NCI-H446 treated with DMSO at 0.1 percent for 48 hours (cell line): ENCODE measurements at regions not wholly inside any gene's neighbourhood (a gene's known extent, or its start where the extent isn't known, plus 50 kb on each side); places are given as distances from the start of the nearest gene placed in this dataset.
"Not testable (repeated sequence)": the region's sequence is repeated elsewhere in the genome, so short reads cannot be mapped to it uniquely, and the experiment has no call there.

Experiments used
- DNase-seq: peaks from one replicate; lab custom pipeline; 2025; lab: John Stamatoyannopoulos, UW

GRCh38 chr5:18732556-18733479 lies 1098.6 kb downstream of the TAF11L14 start:
- DNase-seq = no peak

GRCh38 chr5:18736051-18736398 lies 1101.8 kb downstream of the TAF11L14 start:
- no peak for DNase-seq

GRCh38 chr5:18736736-18737135 lies 1102.5 kb downstream of the TAF11L14 start:
- not testable (repeated sequence) for DNase-seq

- DNase-seq = no peak
Measured at GRCh38 chr5:18740301-18740700, 1106.0 kb downstream of the TAF11L14 start.

DNA sequence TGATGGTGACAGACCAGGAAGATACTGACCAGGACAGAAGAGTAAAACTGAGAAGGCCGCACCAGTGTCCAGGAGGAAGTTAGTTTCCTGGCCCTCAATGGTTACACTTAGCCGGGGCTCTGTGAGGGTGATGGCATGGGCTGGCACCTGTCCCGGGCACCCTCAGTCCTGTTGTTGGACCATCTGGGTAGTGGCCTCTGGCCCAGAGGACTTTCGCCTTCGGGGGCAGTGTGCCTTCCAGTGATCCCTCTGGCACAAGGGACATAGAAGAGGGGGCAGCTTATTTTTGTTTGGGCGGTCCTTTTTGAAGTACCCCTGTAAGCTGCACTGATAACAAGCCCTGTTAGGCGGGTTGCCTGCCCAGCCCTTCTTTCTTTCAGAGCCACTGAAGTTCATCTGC lies 1108.6 kb downstream of the TAF11L14 start:
- no peak for DNase-seq

- no peak for DNase-seq
Measured at GRCh38 chr5:18744441-18744840, 1110.2 kb downstream of the TAF11L14 start.

- no peak for DNase-seq
Measured at GRCh38 chr5:18745042-18745987, 1111.1 kb downstream of the TAF11L14 start.

DNA sequence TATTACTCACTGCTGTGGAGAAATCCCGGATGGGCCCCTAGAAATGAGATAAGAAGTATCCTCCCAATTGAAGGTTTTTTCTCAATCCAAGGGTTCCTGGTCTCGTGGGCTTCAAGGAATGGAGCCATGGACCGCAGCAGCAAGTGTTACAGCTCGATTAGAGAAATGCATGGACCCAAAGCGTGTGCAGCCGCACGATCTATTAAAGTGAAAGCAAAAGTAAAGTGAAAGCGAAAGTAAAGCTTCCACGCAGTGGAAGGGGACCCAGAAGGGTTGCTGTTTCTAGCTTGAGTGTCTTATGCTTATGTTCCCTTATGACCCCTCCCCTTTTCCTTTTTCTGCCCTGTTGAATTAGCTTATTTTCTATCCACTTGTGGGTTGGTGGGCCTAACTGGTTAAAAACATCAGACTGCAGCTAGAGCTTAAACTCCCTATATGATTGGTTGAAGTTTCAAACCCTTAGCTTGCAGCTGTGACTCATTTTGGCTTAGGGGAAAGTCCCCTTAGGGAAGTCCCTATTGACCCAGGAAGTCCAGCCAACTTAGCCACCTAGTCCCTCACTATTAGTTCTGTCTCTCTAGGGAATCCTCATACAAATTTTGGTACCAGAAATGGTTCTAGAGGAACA lies 1111.8 kb downstream of the TAF11L14 start:
- DNase-seq = no peak

- no peak for DNase-seq
Measured at GRCh38 chr5:18749763-18750162, 1115.5 kb downstream of the TAF11L14 start.

GRCh38 chr5:18752317-18752716 lies 1118.1 kb downstream of the TAF11L14 start:
- no peak for DNase-seq

GRCh38 chr5:18754201-18754600 lies 1119.9 kb downstream of the TAF11L14 start:
- no peak for DNase-seq

DNA sequence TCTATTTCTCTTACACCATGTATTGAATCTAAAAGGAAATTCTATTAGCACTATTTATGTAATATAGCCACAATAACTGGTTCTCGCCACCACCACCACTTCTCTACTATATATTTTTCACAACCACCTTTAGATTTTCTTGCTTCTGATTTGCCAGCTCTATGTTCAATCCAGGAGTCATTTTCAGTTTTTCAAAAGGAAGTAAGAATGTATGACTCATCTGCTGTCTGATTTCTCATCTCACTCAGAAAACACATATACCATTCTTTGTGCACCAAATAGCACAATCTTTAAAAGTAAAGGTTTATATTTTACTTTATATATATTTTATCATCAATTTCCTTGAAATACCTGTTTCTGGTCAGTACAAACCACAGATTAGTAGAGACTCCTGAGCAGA lies 1127.5 kb downstream of the TAF11L14 start:
- DNase-seq = no peak

DNA sequence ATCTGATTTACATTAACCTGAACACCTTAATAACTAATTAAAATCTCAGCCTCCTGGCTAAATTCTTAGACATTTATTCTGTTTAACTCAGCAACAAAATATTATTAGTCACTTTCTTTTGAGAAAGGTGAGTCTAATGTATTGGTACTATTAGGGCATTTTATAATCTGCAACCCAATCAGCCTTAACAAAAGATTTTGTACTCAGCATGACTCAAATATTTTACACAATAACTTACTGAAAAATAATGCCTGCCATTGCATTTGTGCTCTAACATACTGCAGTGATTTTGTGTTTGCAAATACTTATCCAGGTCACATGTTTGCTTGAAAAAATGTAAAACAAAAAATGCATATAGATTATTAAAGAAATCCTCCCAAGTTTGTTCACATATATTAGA lies 1129.9 kb downstream of the TAF11L14 start:
- no peak for DNase-seq

- no peak for DNase-seq
Measured at GRCh38 chr5:18765304-18765703, 1131.0 kb downstream of the TAF11L14 start.

GRCh38 chr5:18771097-18771610 lies 1136.9 kb downstream of the TAF11L14 start:
- no peak for DNase-seq

- no peak for DNase-seq
Measured at GRCh38 chr5:18772475-18772874, 1138.2 kb downstream of the TAF11L14 start.

- no peak for DNase-seq
Measured at GRCh38 chr5:18778225-18778624, 1144.0 kb downstream of the TAF11L14 start.

GRCh38 chr5:18789218-18789998 lies 1155.1 kb downstream of the TAF11L14 start:
- no peak for DNase-seq

DNA sequence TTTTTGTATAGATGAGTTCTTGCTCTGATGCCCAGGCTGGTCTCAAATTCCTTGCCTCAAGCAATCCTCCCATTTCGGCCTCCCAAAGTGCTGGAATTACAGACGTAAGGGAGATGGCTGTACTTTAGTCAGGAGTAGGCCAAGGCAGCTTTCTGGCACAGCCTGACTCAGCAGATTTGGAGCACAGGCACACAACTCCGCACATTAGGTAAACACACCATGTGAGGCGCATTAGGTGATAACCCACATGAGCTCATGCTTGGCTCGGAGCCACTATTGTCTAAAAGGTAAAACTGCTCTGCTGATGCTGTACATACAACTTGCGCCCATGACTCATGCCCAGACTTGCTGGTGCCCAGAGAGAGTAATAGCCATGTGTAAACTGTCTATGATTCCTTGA lies 1157.9 kb downstream of the TAF11L14 start:
- no peak for DNase-seq

DNA sequence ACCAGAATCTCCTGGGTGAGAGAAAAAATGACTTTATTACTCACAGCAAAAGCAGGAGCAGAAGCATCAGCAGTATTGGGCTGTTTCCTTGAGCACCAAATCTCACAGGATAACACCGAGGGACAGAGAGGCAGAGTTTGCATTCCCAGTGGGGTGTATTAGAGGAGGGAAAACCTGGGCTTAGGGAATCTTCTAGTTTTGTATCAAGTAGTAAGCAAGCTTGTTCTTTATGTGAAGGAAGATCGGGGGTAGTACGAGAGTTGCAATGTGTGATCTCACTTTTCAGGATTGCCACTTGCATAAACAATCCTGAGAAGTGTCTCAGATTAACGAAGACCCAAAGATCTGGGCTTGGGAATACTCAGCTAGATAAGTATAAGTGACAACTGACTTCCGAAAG lies 1163.0 kb downstream of the TAF11L14 start:
- DNase-seq = no peak

DNA sequence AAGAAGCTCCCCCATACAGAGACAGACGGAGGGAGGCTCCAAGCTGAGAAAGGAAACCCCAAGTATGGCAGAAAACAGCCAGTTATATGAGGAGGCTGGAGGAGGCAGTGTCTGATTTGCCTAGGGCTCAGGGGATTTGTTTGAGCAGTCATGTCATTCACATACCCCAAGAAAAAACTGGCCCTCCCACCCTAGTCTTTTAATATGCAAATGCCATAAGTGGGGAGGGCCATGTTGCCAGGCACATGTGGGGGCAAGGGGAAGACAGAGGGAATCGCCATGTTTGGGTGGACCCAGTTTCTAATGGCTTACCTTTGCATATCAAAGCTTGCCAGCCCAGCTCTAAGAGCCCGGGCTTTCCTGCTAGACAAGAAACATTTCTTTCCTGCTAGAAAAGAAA lies 1163.8 kb downstream of the TAF11L14 start:
- no peak for DNase-seq
